22Rv1 (cell line): ENCODE measurements at regions not wholly inside any gene's neighbourhood (a gene's known extent, or its start where the extent isn't known, plus 50 kb on each side); places are given as distances from the start of the nearest gene placed in this dataset.

ENCODE experiments used
- H3K27ac ChIP-seq: fragments of 450-650 bp; 2 replicates; pipeline ENCODE4 v1.5.1; 2017
- CTCF ChIP-seq: fragments of 450-650 bp; IDR thresholded peaks from 2 replicates; pipeline ENCODE4 v1.5.1; 2017; ENCODE audit warnings: mild to moderate bottlenecking
- ZFX ChIP-seq: fragments of 450-650 bp; IDR thresholded peaks from 2 replicates; pipeline ENCODE4 v1.6.1; 2017; ENCODE audit warnings: antibody characterized with exemption, borderline replicate concordance

- no peak overlapping the region for H3K27ac ChIP-seq
- TF ChIP-seq ZFX: no peak
- TF ChIP-seq CTCF: no peak
Measured at GRCh38 chr16:79758615-79759346, 158.2 kb upstream of the MAF start.

GRCh38 chr16:79757968-79758367 lies 157.4 kb upstream of the MAF start:
- H3K27ac ChIP-seq: no peak overlapping the region
- TF ChIP-seq ZFX (no peak), CTCF (no peak)

- no peak overlapping the region for H3K27ac ChIP-seq
- peak; percentile 5; the same call in 1 of the 2 replicates for TF ChIP-seq CTCF
- no peak for TF ChIP-seq ZFX
Measured at GRCh38 chr16:79757163-79757562, 156.6 kb upstream of the MAF start.

- no peak for TF ChIP-seq ZFX
- no peak for TF ChIP-seq CTCF
- no peak overlapping the region for H3K27ac ChIP-seq
Measured at GRCh38 chr16:79756571-79756970, 156.0 kb upstream of the MAF start.

- no peak overlapping the region for H3K27ac ChIP-seq
- TF ChIP-seq ZFX: no peak
- no peak for TF ChIP-seq CTCF
Measured at GRCh38 chr16:79754501-79754900, 154.0 kb upstream of the MAF start.

GRCh38 chr16:79754081-79754480 lies 153.5 kb upstream of the MAF start:
- no peak for TF ChIP-seq CTCF
- no peak for TF ChIP-seq ZFX
- no peak overlapping the region for H3K27ac ChIP-seq

GRCh38 chr16:79753286-79753685 lies 152.7 kb upstream of the MAF start:
- TF ChIP-seq ZFX (no peak), CTCF (no peak)

More at GRCh38 chr16:79753286-79753685, 152.7 kb upstream of the MAF start:
- no peak overlapping the region for H3K27ac ChIP-seq
